ENCODE measurements at regions not wholly inside any gene's neighbourhood (a gene's known extent, or its start where the extent isn't known, plus 50 kb on each side); places are given as distances from the start of the nearest gene placed in this dataset.

DNA sequence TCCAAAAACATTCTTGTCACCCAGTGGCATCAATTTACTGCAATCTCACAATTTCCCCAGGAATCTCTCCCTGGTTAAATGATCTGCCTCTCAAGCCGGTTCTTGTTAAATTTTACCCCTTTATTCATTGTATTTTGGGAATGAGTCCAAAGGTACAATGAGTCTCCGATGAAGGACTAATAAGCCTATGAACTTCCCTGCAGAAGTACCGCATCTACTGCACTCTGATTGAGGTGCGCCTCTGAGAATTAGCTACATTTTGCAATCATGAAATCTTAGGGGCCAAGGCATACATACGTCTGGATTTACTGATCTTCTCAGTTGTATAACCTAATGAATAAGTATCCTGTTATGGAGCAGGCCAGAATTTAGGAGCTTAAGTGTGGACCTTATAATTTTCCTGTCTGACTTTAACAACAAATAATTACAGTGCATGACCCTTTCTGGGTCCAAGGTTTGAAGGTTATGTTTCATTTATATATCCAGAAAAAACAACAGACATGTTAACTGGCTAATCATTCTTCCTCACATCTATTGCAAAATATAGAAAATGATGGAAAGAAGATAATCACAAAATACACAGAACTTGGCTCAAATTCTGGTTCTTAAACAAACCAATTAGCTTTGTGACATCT lies 261.8 kb upstream of the NRXN1 start:
- H3K9me2 ChIP-seq (replicated peaks; ENCODE audit: control insufficient read depth, low read length), result no peaks in the 10 kb centered on the region
- no peak for TF ChIP-seq EZH2phosphoT487 (IDR thresholded peaks at IDR 0.05; ENCODE audit: borderline replicate concordance, low read length)
- TF ChIP-seq, protein P1, sequence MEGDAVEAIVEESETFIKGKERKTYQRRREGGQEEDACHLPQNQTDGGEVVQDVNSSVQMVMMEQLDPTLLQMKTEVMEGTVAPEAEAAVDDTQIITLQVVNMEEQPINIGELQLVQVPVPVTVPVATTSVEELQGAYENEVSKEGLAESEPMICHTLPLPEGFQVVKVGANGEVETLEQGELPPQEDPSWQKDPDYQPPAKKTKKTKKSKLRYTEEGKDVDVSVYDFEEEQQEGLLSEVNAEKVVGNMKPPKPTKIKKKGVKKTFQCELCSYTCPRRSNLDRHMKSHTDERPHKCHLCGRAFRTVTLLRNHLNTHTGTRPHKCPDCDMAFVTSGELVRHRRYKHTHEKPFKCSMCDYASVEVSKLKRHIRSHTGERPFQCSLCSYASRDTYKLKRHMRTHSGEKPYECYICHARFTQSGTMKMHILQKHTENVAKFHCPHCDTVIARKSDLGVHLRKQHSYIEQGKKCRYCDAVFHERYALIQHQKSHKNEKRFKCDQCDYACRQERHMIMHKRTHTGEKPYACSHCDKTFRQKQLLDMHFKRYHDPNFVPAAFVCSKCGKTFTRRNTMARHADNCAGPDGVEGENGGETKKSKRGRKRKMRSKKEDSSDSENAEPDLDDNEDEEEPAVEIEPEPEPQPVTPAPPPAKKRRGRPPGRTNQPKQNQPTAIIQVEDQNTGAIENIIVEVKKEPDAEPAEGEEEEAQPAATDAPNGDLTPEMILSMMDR (IDR thresholded peaks at IDR 0.05; ENCODE audit: low read depth, low read length, poor library complexity, severe bottlenecking), result no peak
- H3K79me2 ChIP-seq (ENCODE audit: control insufficient read depth, low read length), result no peaks in the 10 kb centered on the region
- H3K27me3 ChIP-seq (ENCODE audit: control insufficient read depth, low read length), result no peaks in the 10 kb centered on the region
- H3K4me1 ChIP-seq (ENCODE audit: control insufficient read depth, low read length), result no peaks in the 10 kb centered on the region
- H3K27ac ChIP-seq (ENCODE audit: low read depth, low read length), result no peak overlapping the region
- no peaks in the 10 kb centered on the region for H3K36me3 ChIP-seq (ENCODE audit: control insufficient read depth, low read length)
- H3K4me3 ChIP-seq (ENCODE audit: low read length), result no peak overlapping the region
- no peak overlapping the region for H3K4me2 ChIP-seq (ENCODE audit: low read length)
- no peaks in the 10 kb centered on the region for H3K9me3 ChIP-seq (ENCODE audit: control insufficient read depth, insufficient read depth, low read length)
- no peaks in the 10 kb centered on the region for H3F3A ChIP-seq (ENCODE audit: control insufficient read depth, insufficient read depth)
- no peaks in the 10 kb centered on the region for H4K20me1 ChIP-seq (ENCODE audit: control insufficient read depth, insufficient read depth, low read depth, low read length)

DNA sequence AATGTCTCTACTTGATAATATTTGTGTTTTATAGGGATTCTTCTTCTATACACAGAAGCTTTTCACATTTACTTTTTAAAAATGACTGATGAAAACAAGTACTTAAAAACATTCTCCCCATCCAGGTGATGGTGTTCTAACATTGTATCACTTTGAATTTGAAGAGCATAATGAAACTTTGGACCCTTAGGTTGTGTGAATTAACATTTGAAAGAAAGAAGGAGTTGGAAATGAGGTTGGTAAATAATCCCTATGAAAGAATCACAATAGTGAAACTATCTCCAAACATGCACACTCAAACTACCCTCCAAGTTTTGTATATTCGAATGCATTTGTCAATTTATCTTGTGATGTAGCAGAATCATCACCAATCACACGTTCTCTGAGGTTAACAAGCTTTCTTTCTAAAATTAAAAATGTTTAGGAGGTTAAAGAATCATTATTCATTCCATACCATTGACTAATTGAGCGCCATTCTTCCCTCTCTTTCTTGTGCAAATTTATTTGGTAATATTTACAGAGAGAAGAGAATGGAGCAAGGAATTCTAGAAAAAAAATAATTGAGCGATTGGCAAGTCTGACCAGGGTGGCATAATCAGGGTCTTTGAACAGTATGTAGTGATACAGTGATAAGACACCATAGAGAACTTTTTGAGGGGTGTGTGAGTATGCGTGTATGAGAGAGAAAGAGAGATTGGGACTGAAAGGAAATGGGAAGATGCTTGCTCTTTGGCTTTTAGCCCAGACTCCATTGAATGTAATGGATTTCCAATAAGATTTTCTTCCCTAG lies 260.0 kb upstream of the NRXN1 start:
- Histone ChIP-seq H3K27me3 (ENCODE audit: control insufficient read depth, low read length) (no peaks in the 10 kb centered on the region), H3K27ac (ENCODE audit: low read depth, low read length) (no peak overlapping the region), H3K4me3 (ENCODE audit: low read length) (no peak overlapping the region), H4K20me1 (ENCODE audit: control insufficient read depth, insufficient read depth, low read depth, low read length) (no peaks in the 10 kb centered on the region), H3K9me3 (ENCODE audit: control insufficient read depth, insufficient read depth, low read length) (no peaks in the 10 kb centered on the region), H3K4me1 (ENCODE audit: control insufficient read depth, low read length) (no peaks in the 10 kb centered on the region), H3F3A (ENCODE audit: control insufficient read depth, insufficient read depth) (no peaks in the 10 kb centered on the region), H3K36me3 (ENCODE audit: control insufficient read depth, low read length) (no peaks in the 10 kb centered on the region), H3K79me2 (ENCODE audit: control insufficient read depth, low read length) (no peaks in the 10 kb centered on the region), H3K4me2 (ENCODE audit: low read length) (no peak overlapping the region), H3K9me2 (replicated peaks; ENCODE audit: control insufficient read depth, low read length) (no peaks in the 10 kb centered on the region)
- TF ChIP-seq, protein P1 (IDR thresholded peaks at IDR 0.05; ENCODE audit: low read depth, low read length, poor library complexity, severe bottlenecking), result no peak
- no peak for TF ChIP-seq EZH2phosphoT487 (IDR thresholded peaks at IDR 0.05; ENCODE audit: borderline replicate concordance, low read length)

DNA sequence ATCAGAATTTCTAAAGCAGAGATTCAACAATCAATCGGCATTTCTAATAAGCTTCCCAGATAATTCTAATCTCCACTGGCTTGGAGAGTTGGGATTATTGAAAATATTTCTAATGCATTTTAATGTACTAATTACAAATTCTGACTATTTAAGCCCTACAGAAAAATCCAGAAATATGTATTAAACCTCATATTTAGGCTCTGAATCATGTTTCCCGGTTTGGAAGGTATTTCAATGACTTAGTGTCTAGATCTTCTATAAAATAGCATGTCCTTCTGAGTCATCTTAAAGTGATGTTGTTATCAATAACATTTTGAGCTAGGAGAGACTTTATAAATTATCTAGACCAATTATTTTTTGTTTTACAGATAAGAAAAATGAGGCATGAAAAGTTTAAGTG lies 258.8 kb upstream of the NRXN1 start:
- no peaks in the 10 kb centered on the region for H4K20me1 ChIP-seq (ENCODE audit: control insufficient read depth, insufficient read depth, low read depth, low read length)
- no peaks in the 10 kb centered on the region for H3K79me2 ChIP-seq (ENCODE audit: control insufficient read depth, low read length)
- H3K4me1 ChIP-seq (ENCODE audit: control insufficient read depth, low read length), result no peaks in the 10 kb centered on the region
- no peaks in the 10 kb centered on the region for H3K9me3 ChIP-seq (ENCODE audit: control insufficient read depth, insufficient read depth, low read length)
- H3K4me3 ChIP-seq (ENCODE audit: low read length), result no peak overlapping the region
- H3K27me3 ChIP-seq (ENCODE audit: control insufficient read depth, low read length), result no peaks in the 10 kb centered on the region
- H3K27ac ChIP-seq (ENCODE audit: low read depth, low read length), result no peak overlapping the region
- no peaks in the 10 kb centered on the region for H3F3A ChIP-seq (ENCODE audit: control insufficient read depth, insufficient read depth)
- H3K36me3 ChIP-seq (ENCODE audit: control insufficient read depth, low read length), result no peaks in the 10 kb centered on the region
- TF ChIP-seq, protein P1 (IDR thresholded peaks at IDR 0.05; ENCODE audit: low read depth, low read length, poor library complexity, severe bottlenecking), result no peak
- TF ChIP-seq EZH2phosphoT487 (IDR thresholded peaks at IDR 0.05; ENCODE audit: borderline replicate concordance, low read length), result no peak
- no peak overlapping the region for H3K4me2 ChIP-seq (ENCODE audit: low read length)
- no peaks in the 10 kb centered on the region for H3K9me2 ChIP-seq (replicated peaks; ENCODE audit: control insufficient read depth, low read length)

Measured in DOHH2 (cell line).